DMS 273 (cell line): ENCODE measurements at regions not wholly inside any gene's neighbourhood (a gene's known extent, or its start where the extent isn't known, plus 50 kb on each side); places are given as distances from the start of the nearest gene placed in this dataset.
"Not testable (repeated sequence)": the region's sequence is repeated elsewhere in the genome, so short reads cannot be mapped to it uniquely, and the experiment has no call there.

Source experiments
- DNase-seq: peaks from one replicate; lab custom pipeline; 2025; ENCODE audit not compliant: unreplicated experiment; lab: John Stamatoyannopoulos, UW

DNA sequence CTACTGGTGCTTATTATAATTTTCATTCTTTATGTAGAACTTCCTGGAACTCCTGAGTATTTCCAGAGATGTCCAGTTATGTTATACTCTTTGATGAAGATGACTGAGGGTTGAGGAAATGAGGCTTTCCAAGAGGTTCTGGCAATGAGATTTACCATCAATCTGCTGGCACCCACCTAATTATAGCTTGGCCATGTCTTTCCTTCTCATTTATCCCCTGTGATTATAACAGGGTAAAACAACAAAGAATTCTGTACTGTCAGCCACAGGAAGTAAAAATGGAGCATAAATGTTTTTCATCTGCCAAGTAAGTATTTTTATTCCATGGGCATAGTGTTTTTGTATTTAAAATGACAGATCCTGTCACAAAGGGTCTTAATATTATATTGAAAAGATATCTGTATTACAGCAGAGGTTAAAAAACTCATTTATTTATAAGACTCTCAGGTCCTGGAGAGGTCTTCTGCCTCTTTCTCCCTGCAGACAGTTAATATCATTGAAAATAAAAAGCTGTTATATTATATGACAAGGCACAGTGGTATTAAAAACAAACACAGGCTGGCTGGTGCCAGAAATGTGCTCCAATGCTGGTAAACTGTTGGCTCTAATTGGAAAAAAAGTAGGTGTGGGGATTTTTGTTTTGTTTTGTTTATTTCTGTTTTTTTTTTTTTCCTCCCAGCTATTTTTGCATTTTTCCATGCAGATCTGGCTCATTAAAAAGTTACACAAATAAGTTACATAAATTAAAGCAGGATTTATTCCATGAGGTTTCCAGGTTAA lies 1764.1 kb upstream of the CELF4 start:
- DNase-seq = no peak

GRCh38 chr18:39326772-39327171 lies 1761.2 kb upstream of the CELF4 start:
- no peak for DNase-seq

DNA sequence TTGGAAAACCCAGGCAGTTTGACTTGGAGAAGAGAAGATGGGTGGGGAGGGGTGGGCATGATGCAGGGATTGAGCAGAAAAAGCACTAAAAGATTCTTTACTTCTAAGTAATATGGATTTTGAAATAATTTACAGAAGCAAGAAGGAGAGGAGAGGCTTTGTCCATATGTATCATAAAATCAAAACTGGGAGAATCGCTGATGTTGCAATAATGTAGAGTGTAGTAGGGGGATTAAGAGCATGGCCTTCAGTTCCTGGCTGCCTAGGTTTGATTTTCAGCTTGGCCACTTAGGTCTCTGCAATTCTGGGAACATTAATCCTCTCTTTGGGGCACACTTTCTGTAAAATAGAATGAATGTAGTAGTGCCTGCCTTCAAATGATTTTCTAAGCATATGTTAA lies 1760.4 kb upstream of the CELF4 start:
- DNase-seq = no peak

GRCh38 chr18:39319141-39319540 lies 1753.5 kb upstream of the CELF4 start:
- no peak for DNase-seq

- no peak for DNase-seq
These were observed 1752.9 kb upstream of the CELF4 start for GRCh38 chr18:39318462-39318861.

DNA sequence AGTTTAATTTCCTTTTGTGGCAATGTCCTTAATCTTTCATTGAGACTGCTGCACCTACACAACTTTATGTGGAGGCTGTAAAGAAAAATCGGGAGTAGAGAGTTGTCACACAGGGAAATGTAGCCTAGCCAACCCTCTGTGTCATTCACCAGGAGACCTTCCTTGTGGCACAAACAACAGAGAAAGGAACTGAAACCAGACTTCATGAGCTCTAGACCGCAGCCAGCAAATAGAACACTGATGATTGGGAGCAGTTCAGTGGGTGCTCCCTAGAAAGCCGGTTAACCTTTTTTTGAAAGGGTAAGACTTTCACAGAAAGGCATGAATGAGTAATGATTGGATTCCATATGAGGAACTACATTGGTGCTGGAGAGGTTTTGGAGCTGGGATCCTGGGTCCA lies 1752.4 kb upstream of the CELF4 start:
- DNase-seq = no peak

- no peak for DNase-seq
These were observed 1749.0 kb upstream of the CELF4 start for GRCh38 chr18:39314595-39314994.

DNA sequence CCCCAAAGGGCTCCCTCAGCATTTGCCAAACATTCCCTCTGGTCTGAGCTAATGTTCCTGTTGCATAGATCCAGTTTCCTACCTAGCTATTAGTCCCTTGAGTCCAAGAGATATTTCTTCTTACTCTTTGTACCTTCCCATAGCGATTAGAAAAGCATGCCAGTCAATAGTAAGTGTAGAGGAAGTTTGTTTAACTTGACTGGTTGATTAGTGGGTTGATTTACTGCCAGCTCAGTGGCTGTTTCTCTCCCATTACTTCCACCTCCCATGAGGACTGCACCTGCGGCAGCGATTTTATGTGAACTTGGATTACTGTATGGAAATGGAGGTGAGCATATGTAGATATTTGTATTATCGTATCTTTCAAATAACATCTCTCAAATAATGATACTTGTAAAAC lies 1748.4 kb upstream of the CELF4 start:
- DNase-seq = no peak

DNA sequence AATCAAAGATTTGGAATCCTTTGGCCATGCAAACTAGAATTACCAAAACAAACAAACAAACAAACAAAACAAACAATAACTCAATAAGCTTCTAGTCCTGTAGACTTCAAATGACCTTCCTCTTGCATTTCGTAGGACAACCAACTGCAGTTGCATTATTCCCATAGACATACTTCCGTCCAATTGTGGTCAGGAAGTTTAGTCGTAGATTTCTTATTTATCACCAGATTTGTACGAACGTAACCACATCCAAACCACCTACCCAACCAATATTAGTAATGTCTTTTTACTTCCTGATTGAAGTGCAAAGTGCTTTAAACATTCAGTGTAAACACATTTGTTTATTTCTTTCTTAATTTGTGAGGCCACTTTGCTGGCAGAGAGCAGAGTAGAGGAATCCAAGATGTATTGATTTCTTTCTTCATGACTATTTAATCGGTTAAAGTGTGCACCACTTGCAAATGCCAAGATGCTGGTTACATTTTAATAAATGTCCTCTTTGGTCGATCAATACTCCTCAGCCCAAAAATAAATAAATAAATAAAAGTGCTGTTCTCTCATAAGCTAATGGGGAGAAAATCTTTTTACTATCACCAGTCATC lies 1745.6 kb upstream of the CELF4 start:
- DNase-seq = no peak

DNA sequence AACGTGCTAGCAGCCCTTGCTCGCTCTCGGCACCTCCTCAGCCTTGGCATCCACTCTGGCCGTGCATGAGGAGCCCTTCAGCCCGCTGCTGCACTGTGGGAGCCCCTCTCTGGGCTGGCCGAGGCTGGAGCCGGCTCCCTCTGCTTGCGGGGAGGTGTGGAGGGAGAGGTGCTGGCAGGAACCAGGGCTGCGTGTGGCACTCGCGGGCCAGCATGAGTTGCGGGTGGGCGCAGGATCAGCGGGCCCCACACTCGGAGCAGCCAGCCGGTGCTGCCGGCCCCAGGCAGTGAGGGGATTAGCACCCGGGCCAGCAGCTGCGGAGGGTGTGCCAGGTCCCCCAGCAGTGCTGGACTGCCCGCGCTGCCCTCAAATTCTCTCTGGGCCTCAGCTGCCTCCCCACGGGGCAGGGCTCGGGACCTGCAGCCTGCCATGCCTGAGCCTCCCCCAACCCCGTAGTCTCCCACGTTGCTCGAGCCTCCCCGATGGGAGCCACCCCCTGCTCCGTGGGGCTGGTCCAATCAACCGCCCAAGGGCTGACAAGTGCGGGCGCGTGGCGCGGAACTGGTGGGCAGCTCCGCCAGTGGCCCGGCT lies 1743.4 kb upstream of the CELF4 start:
- DNase-seq = not testable (repeated sequence)

- DNase-seq = no peak
These were observed 1740.2 kb upstream of the CELF4 start for GRCh38 chr18:39305766-39306165.

- DNase-seq = peak; percentile 15
These were observed 1736.9 kb upstream of the CELF4 start for GRCh38 chr18:39302481-39302880.

DNA sequence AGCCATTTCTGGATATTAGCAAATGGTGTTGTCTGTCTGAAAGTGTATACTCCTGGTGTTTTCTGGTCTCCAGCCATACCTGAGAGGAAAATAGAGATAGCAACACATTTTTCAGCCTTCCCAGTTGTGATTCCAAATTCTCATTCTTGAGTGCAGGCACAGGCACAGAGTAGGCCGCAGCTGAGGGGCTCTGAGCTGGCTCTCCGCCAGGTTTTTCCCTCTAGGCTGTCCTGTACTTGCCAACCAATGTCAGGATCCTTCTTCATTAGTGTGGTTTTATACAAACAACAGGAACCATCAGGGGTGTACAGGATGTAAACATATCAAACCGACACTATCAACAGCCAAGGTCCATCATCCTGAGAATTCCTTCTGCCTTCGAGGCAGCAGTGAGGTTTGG lies 1733.6 kb upstream of the CELF4 start:
- no peak for DNase-seq

- no peak for DNase-seq
These were observed 1731.6 kb upstream of the CELF4 start for GRCh38 chr18:39297225-39297624.

DNA sequence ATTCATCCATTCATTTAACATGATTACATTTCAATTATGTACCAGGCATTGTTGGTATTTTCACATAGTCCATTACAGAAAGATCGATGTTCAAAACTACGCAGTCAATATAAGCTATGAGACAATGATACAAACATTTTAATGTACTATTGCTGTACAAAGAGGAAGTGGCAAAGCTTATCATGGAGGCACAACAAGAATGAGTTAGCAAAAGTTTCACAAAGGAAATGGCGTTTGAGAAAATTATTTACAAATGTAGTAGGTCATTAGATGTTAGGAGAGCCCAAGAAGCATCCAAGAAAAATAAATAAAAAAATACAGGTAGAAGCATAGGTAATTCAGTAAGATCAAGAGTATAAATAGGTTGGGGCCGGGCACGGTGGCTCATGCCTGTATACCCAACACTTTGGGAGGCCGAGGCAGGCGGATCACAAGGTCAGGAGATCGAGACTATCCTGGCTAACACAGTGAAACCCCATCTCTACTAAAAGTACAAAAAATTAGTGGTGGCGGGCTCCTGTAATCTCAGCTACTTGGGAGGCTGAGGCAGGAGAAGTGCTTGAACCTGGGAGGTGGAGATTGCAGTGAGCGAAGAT lies 1730.8 kb upstream of the CELF4 start:
- DNase-seq = no peak

GRCh38 chr18:39276764-39277163 lies 1711.2 kb upstream of the CELF4 start:
- no peak for DNase-seq

DNA sequence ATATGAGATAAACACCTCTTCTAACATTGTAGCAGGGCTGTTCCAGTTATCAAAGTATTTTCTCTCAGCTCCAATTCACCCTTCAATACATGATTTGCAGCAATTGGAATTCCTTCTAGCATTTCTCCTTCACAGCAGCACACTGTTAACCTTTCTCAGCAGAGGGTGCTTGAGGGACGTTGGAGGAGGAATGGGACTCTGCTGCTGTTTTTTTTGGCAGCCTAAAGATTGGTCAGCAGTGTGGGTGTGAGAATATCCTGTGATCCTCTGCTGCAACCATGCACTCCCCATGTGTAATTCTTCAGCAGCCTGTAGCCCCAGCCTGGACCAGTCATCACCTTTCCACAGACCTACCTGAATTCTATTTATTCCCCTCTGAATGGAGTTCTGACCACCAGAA lies 1708.9 kb upstream of the CELF4 start:
- no peak for DNase-seq

DNA sequence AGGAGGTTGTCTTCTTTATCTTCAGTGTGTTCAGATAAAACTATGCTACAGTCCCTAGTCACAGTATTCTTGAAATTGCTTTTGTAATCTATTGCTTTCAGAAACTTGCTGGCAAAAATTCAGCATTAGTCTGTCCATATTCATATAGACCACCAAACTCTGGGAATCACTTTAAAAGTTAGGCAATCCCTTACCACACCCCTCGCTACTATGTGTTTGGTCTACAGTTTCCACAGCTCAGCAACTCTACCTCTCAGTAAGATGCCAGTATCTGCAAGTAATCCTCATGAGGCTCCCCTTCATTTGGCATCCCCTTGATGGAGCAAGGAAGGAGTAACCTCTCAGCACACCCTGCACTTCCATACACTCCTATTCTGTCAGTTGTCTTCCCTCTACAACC lies 1706.6 kb upstream of the CELF4 start:
- no peak for DNase-seq

DNA sequence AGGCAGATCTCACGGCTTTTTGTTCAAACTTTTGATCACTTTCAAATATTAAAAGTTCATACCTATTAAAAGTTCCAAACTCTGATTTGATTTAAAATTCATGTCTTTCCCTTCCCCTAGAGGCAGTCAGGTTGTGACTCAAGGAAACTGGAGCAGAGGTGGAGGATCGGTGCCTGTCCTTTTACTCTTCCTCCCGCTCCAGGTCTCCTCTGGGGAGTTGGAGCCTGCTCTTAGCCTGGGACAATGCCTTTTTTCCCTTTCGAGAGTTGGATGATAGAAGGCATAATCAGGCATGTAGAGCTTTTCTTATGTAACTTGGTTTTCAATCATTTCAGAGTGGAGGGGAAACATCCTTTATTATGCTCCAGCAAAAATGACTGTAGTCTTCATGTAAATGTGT lies 1706.1 kb upstream of the CELF4 start:
- no peak for DNase-seq

GRCh38 chr18:39260565-39260964 lies 1695.0 kb upstream of the CELF4 start:
- no peak for DNase-seq

GRCh38 chr18:39259736-39260135 lies 1694.1 kb upstream of the CELF4 start:
- no peak for DNase-seq

GRCh38 chr18:39244242-39244641 lies 1678.6 kb upstream of the CELF4 start:
- no peak for DNase-seq
